ENCODE measurements at regions not wholly inside any gene's neighbourhood (a gene's known extent, or its start where the extent isn't known, plus 50 kb on each side); places are given as distances from the start of the nearest gene placed in this dataset.

GRCh38 chr10:76735866-76736265 lies 901.7 kb downstream of the KCNMA1 start:
- TF ChIP-seq, protein P1, sequence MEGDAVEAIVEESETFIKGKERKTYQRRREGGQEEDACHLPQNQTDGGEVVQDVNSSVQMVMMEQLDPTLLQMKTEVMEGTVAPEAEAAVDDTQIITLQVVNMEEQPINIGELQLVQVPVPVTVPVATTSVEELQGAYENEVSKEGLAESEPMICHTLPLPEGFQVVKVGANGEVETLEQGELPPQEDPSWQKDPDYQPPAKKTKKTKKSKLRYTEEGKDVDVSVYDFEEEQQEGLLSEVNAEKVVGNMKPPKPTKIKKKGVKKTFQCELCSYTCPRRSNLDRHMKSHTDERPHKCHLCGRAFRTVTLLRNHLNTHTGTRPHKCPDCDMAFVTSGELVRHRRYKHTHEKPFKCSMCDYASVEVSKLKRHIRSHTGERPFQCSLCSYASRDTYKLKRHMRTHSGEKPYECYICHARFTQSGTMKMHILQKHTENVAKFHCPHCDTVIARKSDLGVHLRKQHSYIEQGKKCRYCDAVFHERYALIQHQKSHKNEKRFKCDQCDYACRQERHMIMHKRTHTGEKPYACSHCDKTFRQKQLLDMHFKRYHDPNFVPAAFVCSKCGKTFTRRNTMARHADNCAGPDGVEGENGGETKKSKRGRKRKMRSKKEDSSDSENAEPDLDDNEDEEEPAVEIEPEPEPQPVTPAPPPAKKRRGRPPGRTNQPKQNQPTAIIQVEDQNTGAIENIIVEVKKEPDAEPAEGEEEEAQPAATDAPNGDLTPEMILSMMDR (IDR thresholded peaks at IDR 0.05; ENCODE audit: control insufficient read depth, extremely low read depth, insufficient read depth), result no peak
- no peak for DNase-seq (ENCODE audit: low read depth)
- H3K4me3 ChIP-seq (ENCODE audit: low read depth, low read length), result no peak overlapping the region

DNA sequence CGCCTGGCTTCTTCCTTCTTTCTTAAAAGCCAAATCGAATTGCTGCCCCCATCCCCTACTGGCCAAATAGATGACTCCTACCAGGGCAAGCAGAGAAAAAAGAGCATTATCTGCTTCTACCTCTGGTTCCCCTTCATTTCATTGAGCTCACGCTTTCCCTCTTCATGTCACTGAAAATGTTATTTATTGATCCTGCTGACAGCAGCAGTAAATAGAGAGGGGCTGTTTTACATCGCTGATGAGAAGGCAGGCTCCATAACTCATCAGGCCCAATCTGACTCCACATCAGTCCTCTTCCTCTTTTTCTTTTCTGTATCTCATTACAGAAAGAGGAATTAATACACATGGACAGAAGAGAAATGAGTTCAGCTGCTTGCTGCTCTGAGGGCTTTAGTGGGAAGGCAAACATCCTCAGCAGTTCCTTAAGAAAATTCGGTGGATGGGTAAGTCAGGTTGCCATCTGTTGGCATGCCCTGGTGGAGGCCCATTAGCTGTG lies 904.1 kb downstream of the KCNMA1 start:
- DNase-seq (ENCODE audit: low read depth), result no peak
- no peak overlapping the region for H3K4me3 ChIP-seq (ENCODE audit: low read depth, low read length)
- TF ChIP-seq, protein P1 (IDR thresholded peaks at IDR 0.05; ENCODE audit: control insufficient read depth, extremely low read depth, insufficient read depth), result no peak

- H3K4me3 ChIP-seq (ENCODE audit: low read depth, low read length), result no peak overlapping the region
- TF ChIP-seq, protein P1 (IDR thresholded peaks at IDR 0.05; ENCODE audit: control insufficient read depth, extremely low read depth, insufficient read depth), result no peak
- no peak for DNase-seq (ENCODE audit: low read depth)
These were observed 905.3 kb downstream of the KCNMA1 start for GRCh38 chr10:76732306-76732705.

DNA sequence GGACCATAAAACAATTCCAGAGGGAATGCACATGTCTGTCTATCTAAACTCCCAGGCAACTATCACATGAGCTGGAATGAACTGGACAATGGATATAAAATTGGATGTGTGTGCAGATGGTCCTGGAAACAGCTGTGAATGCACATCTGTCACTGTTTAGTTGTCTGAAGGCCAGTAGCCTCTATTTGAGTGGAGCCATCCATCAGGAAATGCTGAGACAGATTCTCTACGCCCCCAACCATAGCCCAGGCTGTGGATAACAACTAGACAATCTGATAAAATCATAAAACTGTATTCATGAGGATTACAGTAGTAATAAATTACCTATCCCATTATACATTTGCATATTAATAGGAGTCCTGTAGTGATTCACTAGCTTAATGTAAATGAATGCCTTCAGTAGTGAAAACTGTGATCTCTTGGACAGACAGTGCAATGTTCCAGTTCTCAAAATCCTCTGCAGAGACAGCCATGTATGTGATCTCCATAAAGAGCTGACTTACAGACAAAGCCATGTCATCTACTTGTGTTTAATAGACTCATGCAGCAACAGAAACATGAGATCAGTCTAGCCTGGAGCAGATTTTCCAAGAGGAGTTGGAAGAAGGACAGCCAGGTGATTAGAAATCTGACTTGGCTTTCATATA lies 907.6 kb downstream of the KCNMA1 start:
- no peak for DNase-seq (ENCODE audit: low read depth)
- TF ChIP-seq, protein P1 (IDR thresholded peaks at IDR 0.05; ENCODE audit: control insufficient read depth, extremely low read depth, insufficient read depth), result no peak
- H3K4me3 ChIP-seq (ENCODE audit: low read depth, low read length), result no peak overlapping the region

GRCh38 chr10:76729346-76729745 lies 908.3 kb downstream of the KCNMA1 start:
- TF ChIP-seq, protein P1 (IDR thresholded peaks at IDR 0.05; ENCODE audit: control insufficient read depth, extremely low read depth, insufficient read depth), result no peak
- no peak overlapping the region for H3K4me3 ChIP-seq (ENCODE audit: low read depth, low read length)
- no peak for DNase-seq (ENCODE audit: low read depth)

DNA sequence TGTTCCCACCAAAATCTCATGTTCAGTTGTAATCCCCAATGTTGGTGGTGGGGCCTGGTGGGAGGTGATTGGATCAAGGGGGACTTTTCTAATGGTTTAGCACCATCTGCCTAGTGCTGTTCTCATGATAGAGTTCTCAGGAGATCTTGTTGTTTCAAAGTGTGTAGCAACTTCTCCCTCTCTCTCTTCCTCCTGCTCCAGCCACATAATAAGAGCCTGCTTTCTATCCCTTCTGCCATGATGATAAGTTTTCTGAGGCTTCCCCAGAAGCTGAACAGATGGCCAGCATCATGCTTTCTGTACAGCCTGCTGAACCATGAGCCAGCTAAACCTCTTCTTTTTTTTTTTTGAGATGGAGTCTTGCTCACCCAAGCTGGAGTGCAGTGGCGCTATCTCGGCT lies 910.6 kb downstream of the KCNMA1 start:
- DNase-seq (ENCODE audit: low read depth), result no peak
- TF ChIP-seq, protein P1 (IDR thresholded peaks at IDR 0.05; ENCODE audit: control insufficient read depth, extremely low read depth, insufficient read depth), result no peak
- no peak overlapping the region for H3K4me3 ChIP-seq (ENCODE audit: low read depth, low read length)

DNA sequence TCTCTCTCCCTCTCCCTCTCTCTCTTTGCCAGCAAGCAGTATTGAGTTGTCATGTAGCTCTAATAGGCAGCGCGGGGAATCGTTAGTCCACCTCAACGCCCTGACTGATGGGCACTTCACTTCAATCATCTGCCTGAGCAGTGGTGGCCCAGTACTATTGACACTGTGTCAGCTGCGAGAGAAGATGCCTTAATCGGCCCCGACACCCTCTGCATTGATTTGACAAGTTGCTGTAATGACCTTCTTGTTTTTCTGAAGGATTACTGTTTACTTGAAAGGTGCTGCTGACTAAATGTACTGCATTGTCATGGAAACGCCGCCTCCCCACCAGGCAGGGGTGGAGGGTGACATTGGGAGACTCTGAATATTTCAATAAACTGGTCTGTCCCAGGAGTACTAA lies 913.8 kb downstream of the KCNMA1 start:
- TF ChIP-seq, protein P1 (IDR thresholded peaks at IDR 0.05; ENCODE audit: control insufficient read depth, extremely low read depth, insufficient read depth), result no peak
- DNase-seq (ENCODE audit: low read depth), result no peak
- no peak overlapping the region for H3K4me3 ChIP-seq (ENCODE audit: low read depth, low read length)

All from LNCaP clone FGC (cell line).